Pancreas (tissue), 10 donors: ENCODE measurements at regions not wholly inside any gene's neighbourhood (a gene's known extent, or its start where the extent isn't known, plus 50 kb on each side); places are given as distances from the start of the nearest gene placed in this dataset.

ENCODE experiments used
- ATAC-seq, 4 donors: fragments of 200-7000 bp; cut with Tn5 transposase; one replicate each; pipeline versions ENCODE4 v1.8.0 to v1.9.1; 2020; ENCODE audit warnings: mild to moderate bottlenecking in 4 of 4, moderate library complexity in 4 of 4
- DNase-seq, 6 donors: peaks; one replicate each; pipeline ENCODE4 v3.0.0-alpha.2; 2020
- FAIRE-seq: peaks from 2 replicates; lab custom pipeline; 2012; peaks lifted over from hg19 to GRCh38; lab: Jason Lieb, UNC
- H3K27ac ChIP-seq, 4 donors: fragments of 200-600 bp; sonication (generic); 1 replicate in 3 of 4; 2 replicates in 1 of 4; pipeline versions ENCODE4 v1.5.0 to v1.8.0; 2020
- H3K27me3 ChIP-seq, 4 donors: fragments of 200-600 bp; one replicate each; pipeline ENCODE4 v1.8.0; 2021
- H3K36me3 ChIP-seq, 3 donors: fragments of 200-600 bp; sonication (generic) in 1 of 3; one replicate each; pipeline versions ENCODE4 v1.5.0 to v1.8.0; 2020 to 2021
- H3K4me1 ChIP-seq, 3 donors: fragments of 200-600 bp; one replicate each; pipeline ENCODE4 v1.8.0; 2021
- H3K4me3 ChIP-seq, 4 donors: fragments of 200-600 bp; sonication (generic) in 2 of 4; one replicate each; pipeline versions ENCODE4 v1.5.0 to v1.8.0; 2020 to 2021
- H3K9me3 ChIP-seq, 4 donors: fragments of 200-600 bp; one replicate each; pipeline ENCODE4 v1.8.0; 2021
- CTCF ChIP-seq, 4 donors: fragments of 200-600 bp; sonication (generic) in 3 of 4; IDR thresholded peaks; one replicate each; pipeline versions ENCODE4 v1.5.0 to v1.8.0; 2021; ENCODE audit warnings: antibody characterized with exemption in 4 of 4
- WGBS, 2 donors: extraction: QIAGEN DNeasy Blood & Tissue Kit; methylation state at CpG; one replicate each; pipeline ENCODE4 v1.1.7; 2013; 5-methylcytosine and 5-hydroxymethylcytosine counted together
- intact Hi-C, 3 donors: fragments of 100-400 bp; cut with DNase I; formaldehyde crosslinking; loops; one replicate each; pipeline versions ENCODE4 v1.11.1 to v1.14.2; 2022
- donor health status: healthy with polysubstance abuse.
- donor health status: DM: no; HTN: no; CAD: no; lungs with moderate emphysema.
- donor health status: DM: no; HTN: no; CAD: no.
- donor health status: control.
- donor health status: control.
- donor health status: Bipolar disorder and iron deficiency.
- donor health status: DM: yes; HTN: yes; CAD: no.
- donor health status: DM: no; HTN: no; CAD: no.
- donor health status: DM: no; HTN: no; CAD: no.
- donor health status: DM: yes; HTN: yes; CAD: no.

- no peak for FAIRE-seq
- 61 to 88% methylated on average over 5 of the region's 5 CpGs for WGBS, 2 donors
- no peak for DNase-seq
- H3K36me3 ChIP-seq, result no peaks in the 10 kb centered on the region
- peaks cover 15 to 37% (median 34%) of the 10 kb centered on the region in 3 donors for H3K4me1 ChIP-seq
- intact Hi-C loops, result no loop called here
- H3K27ac ChIP-seq, result peak overlapping the region in 1 of 4 donors; percentile 69
- no peaks in the 10 kb centered on the region for H3K9me3 ChIP-seq
- H3K4me3 ChIP-seq, result no peak overlapping the region
- TF ChIP-seq CTCF (IDR thresholded peaks at IDR 0.05), result no peak
- no peak for ATAC-seq
- H3K27me3 ChIP-seq, result no peaks in the 10 kb centered on the region
Measured at GRCh38 chr10:29950391-29950790, 109.0 kb downstream of the JCAD start.

GRCh38 chr10:29949411-29950011 is 109.9 kb downstream of the JCAD start:
- DNase-seq, result no peak
- peak in 2 of 4 donors; percentile 10 to 34 for ATAC-seq
- WGBS, 2 donors, result 45% methylated on average over 5 of the region's 5 CpGs
- Histone ChIP-seq H3K27ac (peak overlapping the region in 3 of 4 donors; percentile 19 to 86 (median 69)), H3K27me3 (no peaks in the 10 kb centered on the region), H3K36me3 (no peaks in the 10 kb centered on the region), H3K9me3 (no peaks in the 10 kb centered on the region), H3K4me1 (peaks cover 15 to 44% (median 34%) of the 10 kb centered on the region in 3 donors), H3K4me3 (no peak overlapping the region)
- FAIRE-seq, result no peak
- no peak for TF ChIP-seq CTCF (IDR thresholded peaks at IDR 0.05)
- intact Hi-C loops, result no loop called here

- Histone ChIP-seq H3K4me3 (no peak overlapping the region), H3K9me3 (no peaks in the 10 kb centered on the region), H3K27me3 (no peaks in the 10 kb centered on the region), H3K4me1 (peaks cover 15 to 48% (median 34%) of the 10 kb centered on the region in 3 donors), H3K36me3 (no peaks in the 10 kb centered on the region), H3K27ac (peak overlapping the region in 3 of 4 donors; percentile 19 to 86 (median 69))
- TF ChIP-seq CTCF (IDR thresholded peaks at IDR 0.05), result no peak
- intact Hi-C loops, result no loop called here
- WGBS, 2 donors, result 34 to 64% methylated on average over 9 of the region's 9 CpGs
- no peak for FAIRE-seq
- peak in 1 of 6 donors; percentile 21 for DNase-seq
- peak in 3 of 4 donors; percentile 22 to 56 (median 36) for ATAC-seq
Measured at GRCh38 chr10:29948881-29949355, 110.5 kb downstream of the JCAD start.

- no peaks in the 10 kb centered on the region for H3K36me3 ChIP-seq
- peak overlapping the region; percentile 66 to 86 (median 74) for H3K27ac ChIP-seq
- H3K4me3 ChIP-seq, result no peak overlapping the region
- FAIRE-seq (no peak), ATAC-seq (peak; percentile 39 to 66 (median 57)), DNase-seq (no peak)
- 55 to 87% methylated on average over 2 of the region's 2 CpGs for WGBS, 2 donors
- H3K4me1 ChIP-seq, result peaks cover 15 to 48% (median 34%) of the 10 kb centered on the region in 3 donors
- no peaks in the 10 kb centered on the region for H3K27me3 ChIP-seq
- no peak for TF ChIP-seq CTCF (IDR thresholded peaks at IDR 0.05)
- H3K9me3 ChIP-seq, result no peaks in the 10 kb centered on the region
- intact Hi-C loops, result no loop called here
Measured at GRCh38 chr10:29947701-29948060, 111.7 kb downstream of the JCAD start.
